Body of pancreas (tissue), 4 donors: ENCODE measurements at regions not wholly inside any gene's neighbourhood (a gene's known extent, or its start where the extent isn't known, plus 50 kb on each side); places are given as distances from the start of the nearest gene placed in this dataset.

Experiments
- POLR2A ChIP-seq, 3 donors: fragments of 450-650 bp; IDR thresholded peaks; one replicate each; pipeline ENCODE4 v1.6.1; 2016; ENCODE audit warnings: antibody characterized with exemption in 3 of 3, mild to moderate bottlenecking in 2 of 3
- TF ChIP-seq, protein P1 (sequence below), 7 experiments: fragments of 450-650 bp in 4 of 7; fragments of 200-600 bp in 3 of 7; sonication (generic) in 3 of 7; IDR thresholded peaks; one replicate each; pipeline ENCODE4 v1.5.1; 2016 to 2019; ENCODE audit warnings: antibody characterized with exemption in 7 of 7

DNA sequence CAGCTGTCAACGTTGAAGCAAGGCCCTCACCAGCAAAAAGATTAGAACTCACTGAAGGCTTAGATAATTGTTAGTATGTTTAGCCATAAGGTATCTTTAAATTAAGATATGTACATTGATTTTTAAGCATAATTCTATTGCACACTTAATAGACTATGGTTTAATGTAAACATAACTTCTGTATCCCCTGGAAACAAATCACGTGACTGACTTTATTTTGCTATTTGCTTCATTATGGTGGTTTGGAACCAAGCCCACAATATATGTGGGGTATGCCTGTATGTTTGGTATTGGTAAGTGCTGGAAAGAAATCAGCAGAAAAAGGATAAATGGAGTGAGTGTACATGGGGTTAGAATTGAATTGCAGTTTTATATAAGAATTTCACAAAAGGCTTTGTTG, 111.9 kb downstream of the NMUR2 start:
- no peak for TF ChIP-seq POLR2A (IDR thresholded peaks at IDR 0.05)
- TF ChIP-seq, protein P1, sequence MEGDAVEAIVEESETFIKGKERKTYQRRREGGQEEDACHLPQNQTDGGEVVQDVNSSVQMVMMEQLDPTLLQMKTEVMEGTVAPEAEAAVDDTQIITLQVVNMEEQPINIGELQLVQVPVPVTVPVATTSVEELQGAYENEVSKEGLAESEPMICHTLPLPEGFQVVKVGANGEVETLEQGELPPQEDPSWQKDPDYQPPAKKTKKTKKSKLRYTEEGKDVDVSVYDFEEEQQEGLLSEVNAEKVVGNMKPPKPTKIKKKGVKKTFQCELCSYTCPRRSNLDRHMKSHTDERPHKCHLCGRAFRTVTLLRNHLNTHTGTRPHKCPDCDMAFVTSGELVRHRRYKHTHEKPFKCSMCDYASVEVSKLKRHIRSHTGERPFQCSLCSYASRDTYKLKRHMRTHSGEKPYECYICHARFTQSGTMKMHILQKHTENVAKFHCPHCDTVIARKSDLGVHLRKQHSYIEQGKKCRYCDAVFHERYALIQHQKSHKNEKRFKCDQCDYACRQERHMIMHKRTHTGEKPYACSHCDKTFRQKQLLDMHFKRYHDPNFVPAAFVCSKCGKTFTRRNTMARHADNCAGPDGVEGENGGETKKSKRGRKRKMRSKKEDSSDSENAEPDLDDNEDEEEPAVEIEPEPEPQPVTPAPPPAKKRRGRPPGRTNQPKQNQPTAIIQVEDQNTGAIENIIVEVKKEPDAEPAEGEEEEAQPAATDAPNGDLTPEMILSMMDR (IDR thresholded peaks at IDR 0.05): no peak
